ENCODE measurements at regions not wholly inside any gene's neighbourhood (a gene's known extent, or its start where the extent isn't known, plus 50 kb on each side); places are given as distances from the start of the nearest gene placed in this dataset.
"Not testable (repeated sequence)": the region's sequence is repeated elsewhere in the genome, so short reads cannot be mapped to it uniquely, and the experiment has no call there.

DNA sequence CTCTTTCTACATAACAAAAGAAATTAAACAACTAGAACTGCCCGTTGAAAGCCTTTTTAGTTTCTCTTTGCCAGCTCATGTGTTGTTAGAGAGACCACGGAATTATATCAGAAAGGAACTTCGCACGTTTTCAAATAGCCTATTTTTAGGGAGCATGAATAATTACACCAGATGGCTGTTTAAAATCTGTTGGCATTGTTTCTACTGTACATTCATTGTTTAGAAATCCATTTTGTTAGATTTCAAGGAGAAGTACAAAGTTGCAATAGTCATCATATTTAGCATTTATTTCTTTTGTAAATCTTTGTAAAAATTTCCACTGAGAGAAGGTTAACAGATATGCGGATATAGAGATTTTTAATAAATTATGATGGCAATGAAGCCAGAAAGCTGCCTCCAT, 403.0 kb upstream of the HS3ST1 start:
- DNase-seq (ENCODE audit: low read depth in 3 of 3, low spot score in 2 of 3), result no peak

DNA sequence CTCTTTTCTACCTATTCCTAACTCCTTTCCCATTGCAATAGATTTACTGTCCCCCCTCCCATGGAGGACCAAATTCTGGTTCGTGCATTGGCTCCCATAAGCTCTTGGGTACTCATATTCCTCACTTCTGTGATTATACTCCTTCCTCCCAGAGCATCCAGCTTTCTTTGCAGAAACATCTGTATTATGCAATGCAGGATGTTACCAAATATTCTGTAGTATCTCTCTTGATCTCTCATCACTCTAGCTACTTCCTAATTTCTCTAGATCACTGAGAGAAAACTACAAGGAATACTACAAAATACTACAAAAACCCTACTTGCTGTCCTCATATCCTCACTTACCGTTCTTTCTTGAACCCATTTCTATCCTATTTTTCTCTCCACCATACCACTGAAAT, 395.9 kb upstream of the HS3ST1 start:
- DNase-seq (ENCODE audit: low read depth in 3 of 3, low spot score in 2 of 3), result no peak

DNA sequence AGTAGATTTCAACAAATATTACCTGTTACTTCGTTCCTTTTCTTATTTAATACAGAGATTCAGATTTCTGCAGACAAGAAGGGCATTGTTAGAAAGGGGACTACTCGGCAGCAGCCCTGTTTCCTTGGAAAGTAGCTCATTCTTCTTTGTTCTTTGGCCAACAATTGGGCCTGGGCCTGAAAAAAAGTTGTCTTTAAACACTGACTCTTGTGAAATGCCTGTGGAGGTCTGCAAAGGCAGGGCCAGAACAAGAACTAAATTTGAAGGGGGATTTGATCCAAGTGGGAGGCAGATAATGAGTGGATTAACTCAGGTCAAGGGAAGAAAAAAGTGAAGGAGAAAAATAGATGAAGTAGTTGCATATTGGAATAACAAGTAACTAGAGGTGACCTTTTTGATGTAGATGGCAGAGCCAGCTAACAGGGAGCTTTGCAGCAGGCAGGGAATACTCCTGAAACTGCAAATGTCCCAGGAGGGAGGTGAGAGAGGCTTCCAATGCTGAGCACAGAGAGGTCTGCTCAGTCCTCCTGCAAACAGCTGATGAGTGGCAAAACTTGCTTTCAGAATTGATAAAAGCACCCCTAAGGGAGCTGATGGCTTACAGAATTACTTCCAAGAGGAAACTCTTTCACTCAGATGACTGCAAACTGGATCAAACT, 393.2 kb upstream of the HS3ST1 start:
- DNase-seq (ENCODE audit: low read depth in 3 of 3, low spot score in 2 of 3), result no peak

DNA sequence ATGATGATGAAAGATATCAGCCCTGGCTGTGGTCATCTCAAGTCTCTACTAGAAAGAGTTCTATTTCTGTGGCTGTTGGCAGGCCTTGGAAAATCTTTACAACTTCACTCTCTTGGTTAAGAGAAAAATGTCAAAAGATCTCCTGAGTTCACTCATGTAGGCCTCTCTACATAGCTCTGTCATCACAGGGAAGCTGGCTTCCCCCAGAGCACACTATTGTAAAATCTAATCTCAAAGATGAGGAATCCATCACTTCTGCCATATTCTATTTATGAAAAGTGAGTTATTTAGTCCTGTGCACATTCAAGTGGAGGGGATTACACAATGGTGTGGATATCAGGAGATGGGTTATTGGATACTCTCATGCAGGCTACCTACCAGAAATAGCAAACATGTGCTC, 388.4 kb upstream of the HS3ST1 start:
- no peak for DNase-seq (ENCODE audit: low read depth in 3 of 3, low spot score in 2 of 3)

DNA sequence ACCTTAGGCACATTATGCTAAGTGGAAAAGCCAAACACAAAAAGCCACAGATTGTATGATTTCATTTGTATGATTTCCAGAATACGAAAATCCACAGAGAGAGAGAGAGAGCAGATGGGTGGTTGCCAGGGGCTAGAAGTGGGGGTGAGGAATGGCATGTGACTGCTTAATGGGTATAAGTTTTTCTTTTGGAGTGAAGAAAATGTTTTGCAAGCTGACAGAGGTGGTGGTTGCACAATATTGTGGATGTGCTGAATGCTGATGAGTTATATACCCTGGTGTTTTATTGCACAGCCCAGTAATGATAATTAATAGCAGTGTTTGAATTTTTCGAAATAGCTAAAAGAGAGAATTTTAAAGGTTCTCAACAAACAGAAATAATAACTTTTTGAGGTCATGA, 386.1 kb upstream of the HS3ST1 start:
- no peak for DNase-seq (ENCODE audit: low read depth in 3 of 3, low spot score in 2 of 3)

DNA sequence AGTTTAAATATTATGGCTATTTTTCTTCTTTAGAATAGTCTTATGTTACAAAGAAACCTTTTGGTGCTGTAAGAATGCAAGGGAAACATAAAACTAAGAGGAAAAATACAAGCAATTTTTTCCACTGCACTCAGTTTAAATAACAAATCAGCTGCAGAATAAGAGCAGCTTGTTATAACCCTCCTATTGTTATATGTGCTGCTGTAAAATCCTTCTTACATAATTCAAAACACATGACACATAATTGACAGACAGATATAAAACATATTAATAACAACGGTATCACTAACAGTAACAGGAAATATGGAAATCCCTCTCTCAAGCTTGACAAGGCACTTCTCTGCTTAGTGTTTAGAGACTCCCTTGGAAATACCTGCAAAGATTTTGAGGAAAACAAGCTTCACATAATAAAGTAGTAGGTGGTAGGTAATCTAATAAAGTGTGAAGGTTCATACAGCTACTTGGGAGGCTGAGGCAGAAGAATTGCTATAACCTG, 385.3 kb upstream of the HS3ST1 start:
- DNase-seq (ENCODE audit: low read depth in 3 of 3, low spot score in 2 of 3), result no peak

GRCh38 chr4:11811521-11811920, 382.8 kb upstream of the HS3ST1 start:
- DNase-seq (ENCODE audit: low read depth in 3 of 3, low spot score in 2 of 3), result not testable (repeated sequence)

- DNase-seq (ENCODE audit: low read depth in 3 of 3, low spot score in 2 of 3), result peak in 1 of 3 donors; percentile 2
Measured at GRCh38 chr4:11805842-11806241, 377.1 kb upstream of the HS3ST1 start.

DNA sequence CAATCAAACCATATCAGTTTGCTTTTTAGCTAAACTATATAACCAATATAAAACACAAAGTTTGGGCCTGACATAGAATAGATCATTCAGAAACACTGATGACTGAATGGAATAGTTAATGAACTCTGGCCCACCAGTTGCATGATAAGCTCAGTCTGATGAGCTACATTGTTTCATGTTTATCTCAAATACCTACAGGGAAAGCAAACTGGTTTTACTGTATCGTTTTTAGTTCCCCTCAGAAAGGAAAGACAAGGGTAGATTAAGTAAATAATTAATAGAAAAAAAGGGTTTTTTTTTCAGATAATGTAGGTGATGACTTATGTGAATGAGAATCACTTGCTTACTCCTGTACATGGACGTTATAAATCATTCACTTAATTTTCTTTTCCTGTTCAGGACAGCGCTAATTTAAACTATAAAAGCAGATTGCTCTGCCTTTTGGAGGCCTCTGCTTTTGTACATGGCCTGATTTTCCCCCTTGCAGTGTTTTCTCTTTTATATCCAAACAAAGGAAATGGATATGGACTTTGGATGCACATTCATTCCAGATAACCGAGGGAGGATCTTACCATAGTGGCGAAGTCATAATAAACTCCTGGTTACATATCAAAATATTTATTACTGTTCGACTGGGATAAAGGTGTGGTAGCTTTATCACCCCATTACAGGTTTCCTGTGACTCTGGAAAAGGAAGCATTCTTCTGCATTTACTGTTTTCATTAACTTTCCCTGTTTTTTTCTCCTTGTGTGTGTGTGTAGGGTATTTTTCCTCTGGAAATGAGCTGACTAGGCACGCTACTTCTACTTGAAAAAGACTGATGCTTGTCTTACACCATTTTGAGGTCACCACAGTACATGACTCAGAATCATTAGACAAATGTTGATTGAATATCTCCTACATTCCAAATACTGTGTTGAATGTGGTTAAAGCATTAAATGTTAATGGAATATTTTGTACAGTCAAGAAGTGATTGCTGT, 373.1 kb upstream of the HS3ST1 start:
- no peak for DNase-seq (ENCODE audit: low read depth in 3 of 3, low spot score in 2 of 3)

DNA sequence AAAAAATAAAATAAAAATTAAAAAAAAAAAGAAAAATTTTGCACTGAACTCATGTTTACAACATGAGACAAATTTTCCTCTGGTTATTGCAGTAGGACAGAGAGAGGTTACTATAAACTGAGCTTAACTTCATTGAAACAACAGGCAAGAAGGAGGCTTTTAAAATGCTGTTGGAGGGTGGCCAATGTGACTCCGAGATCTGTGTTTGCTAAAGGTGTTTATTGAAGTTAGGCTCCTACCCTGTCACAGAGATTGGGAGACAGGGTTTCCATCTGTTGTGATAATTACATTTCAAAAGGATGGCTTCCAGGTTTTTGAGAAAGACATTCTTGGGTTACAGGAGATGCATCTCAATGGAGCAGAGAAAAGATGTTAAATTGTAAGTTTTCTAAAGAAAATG, 370.5 kb upstream of the HS3ST1 start:
- no peak for DNase-seq (ENCODE audit: low read depth in 3 of 3, low spot score in 2 of 3)

- no peak for DNase-seq (ENCODE audit: low read depth in 3 of 3, low spot score in 2 of 3)
Measured at GRCh38 chr4:11791797-11792196, 363.1 kb upstream of the HS3ST1 start.

DNA sequence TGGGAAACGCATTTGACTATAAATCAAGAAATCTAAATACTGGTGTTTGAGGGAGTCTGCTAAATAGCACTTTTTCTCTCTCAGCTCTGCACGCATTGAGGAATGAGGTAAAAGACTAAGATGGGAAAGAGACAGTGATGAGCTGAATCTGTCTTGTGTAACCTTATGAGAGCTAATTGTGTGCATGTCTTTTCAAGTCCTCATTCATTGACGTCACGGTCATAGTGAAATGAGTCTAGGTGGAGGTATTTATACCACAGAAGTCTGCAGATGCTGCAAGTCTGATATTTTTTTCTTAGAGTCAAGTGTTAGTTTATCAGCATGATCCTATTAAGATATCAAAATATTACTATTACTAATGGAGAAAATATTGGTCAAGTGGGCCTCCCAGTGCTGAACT, 361.5 kb upstream of the HS3ST1 start:
- DNase-seq (ENCODE audit: low read depth in 3 of 3, low spot score in 2 of 3), result no peak

GRCh38 chr4:11783588-11783987, 354.9 kb upstream of the HS3ST1 start:
- no peak for DNase-seq (ENCODE audit: low read depth in 3 of 3, low spot score in 2 of 3)

DNA sequence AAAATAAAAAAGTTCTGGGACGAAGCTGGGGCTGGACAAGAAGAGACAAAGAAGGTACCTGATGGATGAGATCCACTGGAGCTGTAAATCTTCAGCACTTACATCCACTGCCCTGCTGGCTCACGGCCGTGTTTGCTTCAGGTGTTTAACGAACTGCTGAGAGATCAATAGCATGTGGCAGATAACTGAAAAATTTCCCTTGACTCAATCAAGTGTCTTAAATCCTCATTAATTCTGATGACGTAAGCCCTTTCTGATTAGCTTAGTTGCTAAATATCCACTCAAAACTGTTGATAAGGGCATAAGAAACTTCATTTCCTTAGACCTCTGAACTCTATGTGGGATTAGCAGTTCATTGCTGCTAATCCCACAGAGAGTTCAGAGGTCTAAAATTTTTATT, 354.2 kb upstream of the HS3ST1 start:
- no peak for DNase-seq (ENCODE audit: low read depth in 3 of 3, low spot score in 2 of 3)

DNA sequence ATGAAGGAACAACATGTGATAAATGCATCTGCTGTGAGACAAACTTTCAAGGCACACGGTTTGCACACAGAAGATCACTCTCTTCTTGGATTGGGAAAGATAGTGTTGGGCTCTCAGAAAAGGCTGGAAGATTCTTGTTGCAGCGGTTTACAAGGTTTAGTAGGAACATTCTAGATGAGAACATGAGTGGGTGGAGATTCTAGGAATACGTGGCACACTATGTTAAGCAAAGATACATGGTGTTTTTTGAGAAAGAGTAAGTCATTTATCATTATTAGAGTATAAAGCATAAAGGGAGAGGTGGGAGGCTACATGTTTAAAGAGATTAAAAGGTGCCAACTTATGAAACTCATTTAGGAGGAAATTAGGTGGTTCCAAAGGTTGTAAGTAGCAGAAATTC, 348.8 kb upstream of the HS3ST1 start:
- no peak for DNase-seq (ENCODE audit: low read depth in 3 of 3, low spot score in 2 of 3)

DNA sequence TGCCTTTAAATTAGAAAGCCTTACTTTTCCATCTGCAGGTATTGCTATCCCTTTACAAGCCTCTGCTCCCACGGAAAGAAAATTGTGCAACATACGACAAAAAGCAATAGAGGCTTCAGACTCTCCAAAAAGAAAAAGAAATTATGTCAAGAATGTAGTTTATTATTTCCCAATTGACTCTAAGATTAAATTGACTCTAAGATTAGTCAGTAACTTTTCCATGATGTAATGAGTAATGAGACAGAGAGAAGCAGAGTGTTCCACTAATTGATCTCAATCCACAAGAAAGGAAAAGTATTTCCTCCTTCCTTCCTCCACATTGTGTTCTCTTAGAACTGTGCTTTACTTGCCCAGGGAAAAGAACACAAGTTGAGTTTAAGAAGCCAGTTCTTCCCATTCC, 345.7 kb upstream of the HS3ST1 start:
- DNase-seq (ENCODE audit: low read depth in 3 of 3, low spot score in 2 of 3), result no peak

GRCh38 chr4:11773798-11774197, 345.1 kb upstream of the HS3ST1 start:
- no peak for DNase-seq (ENCODE audit: low read depth in 3 of 3, low spot score in 2 of 3)

GRCh38 chr4:11769434-11769833, 340.7 kb upstream of the HS3ST1 start:
- no peak for DNase-seq (ENCODE audit: low read depth in 3 of 3, low spot score in 2 of 3)

- no peak for DNase-seq (ENCODE audit: low read depth in 3 of 3, low spot score in 2 of 3)
Measured at GRCh38 chr4:11768251-11768972, 339.7 kb upstream of the HS3ST1 start.

GRCh38 chr4:11765849-11766453, 337.3 kb upstream of the HS3ST1 start:
- no peak for DNase-seq (ENCODE audit: low read depth in 3 of 3, low spot score in 2 of 3)

All from right renal cortex interstitium (tissue), 3 donors.